ENCODE measurements at regions not wholly inside any gene's neighbourhood (a gene's known extent, or its start where the extent isn't known, plus 50 kb on each side); places are given as distances from the start of the nearest gene placed in this dataset.

- no peaks in the 10 kb centered on the region for H3K9me3 ChIP-seq
- H3K27me3 ChIP-seq, result no peaks in the 10 kb centered on the region
- H3K4me1 ChIP-seq, result peaks cover 23 to 30% of the 10 kb centered on the region in 2 donors
- H3K27ac ChIP-seq, result no peak overlapping the region
- DNase-seq, result no peak
- WGBS, 2 donors, result 78 to 91% methylated on average over 3 of the region's 3 CpGs
- TF ChIP-seq CTCF (IDR thresholded peaks at IDR 0.05) (no peak), POLR2A (IDR thresholded peaks at IDR 0.05) (no peak)
- no peak overlapping the region for H3K4me3 ChIP-seq (replicated peaks in 1 of 3)
- H3K36me3 ChIP-seq, result no peaks in the 10 kb centered on the region
- intact Hi-C loops (cut with DNase I), result no loop called here
Observed at GRCh38 chr7:116361767-116362166, 137.8 kb upstream of the CAV2 start.

GRCh38 chr7:116363637-116364432 is 135.7 kb upstream of the CAV2 start:
- H3K4me3 ChIP-seq (replicated peaks in 1 of 3), result no peak overlapping the region
- no peaks in the 10 kb centered on the region for H3K36me3 ChIP-seq
- peaks cover 4 to 10% of the 10 kb centered on the region in 2 donors for H3K4me1 ChIP-seq
- DNase-seq, result no peak
- no peaks in the 10 kb centered on the region for H3K9me3 ChIP-seq
- TF ChIP-seq CTCF (IDR thresholded peaks at IDR 0.05), result no peak
- no peak for TF ChIP-seq POLR2A (IDR thresholded peaks at IDR 0.05)
- H3K27me3 ChIP-seq, result no peaks in the 10 kb centered on the region
- intact Hi-C loops (cut with DNase I), result no loop called here
- WGBS, 2 donors, result 96 to 97% methylated on average over 9 of the region's 9 CpGs
- no peak overlapping the region for H3K27ac ChIP-seq

- no peaks in the 10 kb centered on the region for H3K9me3 ChIP-seq
- H3K27ac ChIP-seq, result no peak overlapping the region
- TF ChIP-seq POLR2A (IDR thresholded peaks at IDR 0.05), result no peak
- intact Hi-C loops (cut with DNase I), result no loop called here
- H3K4me3 ChIP-seq (replicated peaks in 1 of 3), result no peak overlapping the region
- DNase-seq, result no peak
- peaks cover 0 to 4% of the 10 kb centered on the region in 2 donors for H3K4me1 ChIP-seq
- H3K36me3 ChIP-seq, result no peaks in the 10 kb centered on the region
- H3K27me3 ChIP-seq, result no peaks in the 10 kb centered on the region
- WGBS, 2 donors, result 90 to 93% methylated on average over 2 of the region's 2 CpGs
Observed at GRCh38 chr7:116364469-116364868, 135.1 kb upstream of the CAV2 start.

GRCh38 chr7:116365797-116366196 is 133.7 kb upstream of the CAV2 start:
- intact Hi-C loops (cut with DNase I), result no loop called here
- no peak overlapping the region for H3K27ac ChIP-seq
- TF ChIP-seq CTCF (IDR thresholded peaks at IDR 0.05) (no peak), POLR2A (IDR thresholded peaks at IDR 0.05) (no peak)
- 76 to 77% methylated on average over 5 of the region's 5 CpGs for WGBS, 2 donors
- H3K9me3 ChIP-seq, result no peaks in the 10 kb centered on the region
- H3K4me1 ChIP-seq, result peaks cover 0 to 4% of the 10 kb centered on the region in 2 donors
- DNase-seq, result no peak
- no peak overlapping the region for H3K4me3 ChIP-seq (replicated peaks in 1 of 3)
- no peaks in the 10 kb centered on the region for H3K27me3 ChIP-seq
- no peaks in the 10 kb centered on the region for H3K36me3 ChIP-seq

GRCh38 chr7:116367171-116367813 is 132.2 kb upstream of the CAV2 start:
- Histone ChIP-seq H3K4me3 (replicated peaks in 1 of 3) (no peak overlapping the region), H3K27me3 (no peaks in the 10 kb centered on the region), H3K27ac (no peak overlapping the region), H3K36me3 (no peaks in the 10 kb centered on the region), H3K4me1 (no peaks in the 10 kb centered on the region), H3K9me3 (no peaks in the 10 kb centered on the region)
- intact Hi-C loops (cut with DNase I), result no loop called here
- no peak for DNase-seq
- no peak for TF ChIP-seq POLR2A (IDR thresholded peaks at IDR 0.05)
- TF ChIP-seq CTCF (IDR thresholded peaks at IDR 0.05), result no peak
- 93 to 94% methylated on average over 4 of the region's 4 CpGs for WGBS, 2 donors
